ENCODE measurements at regions not wholly inside any gene's neighbourhood (a gene's known extent, or its start where the extent isn't known, plus 50 kb on each side); places are given as distances from the start of the nearest gene placed in this dataset.
"Not testable (repeated sequence)": the region's sequence is repeated elsewhere in the genome, so short reads cannot be mapped to it uniquely, and the experiment has no call there.

GRCh38 chr1:222975472-222976122, 160.8 kb downstream of the DISP1 start:
- H3K9me3 Mint-ChIP-seq: no peaks in the 10 kb centered on the region
- intact Hi-C loops (cut with micrococcal nuclease): no loop called here
- DNase-seq: no peak
- H3K27ac Mint-ChIP-seq: no peak overlapping the region
- H3K4me3 Mint-ChIP-seq: no peak overlapping the region
- no peaks in the 10 kb centered on the region for H3K36me3 Mint-ChIP-seq (ENCODE audit: low read depth)
- H3K4me1 Mint-ChIP-seq: no peaks in the 10 kb centered on the region
- no peaks in the 10 kb centered on the region for H3K27me3 Mint-ChIP-seq

GRCh38 chr1:222976453-222976852, 161.6 kb downstream of the DISP1 start:
- H3K9me3 Mint-ChIP-seq: no peaks in the 10 kb centered on the region
- DNase-seq: no peak
- H3K4me1 Mint-ChIP-seq: no peaks in the 10 kb centered on the region
- no peak overlapping the region for H3K4me3 Mint-ChIP-seq
- H3K36me3 Mint-ChIP-seq (ENCODE audit: low read depth): no peaks in the 10 kb centered on the region
- no peaks in the 10 kb centered on the region for H3K27me3 Mint-ChIP-seq
- intact Hi-C loops (cut with micrococcal nuclease): no loop called here
- H3K27ac Mint-ChIP-seq: no peak overlapping the region

GRCh38 chr1:222977294-222977693, 162.5 kb downstream of the DISP1 start:
- H3K27ac Mint-ChIP-seq; DNase-seq; H3K4me1 Mint-ChIP-seq; H3K4me3 Mint-ChIP-seq; H3K27me3 Mint-ChIP-seq; intact Hi-C loops (cut with micrococcal nuclease); H3K9me3 Mint-ChIP-seq; H3K36me3 Mint-ChIP-seq (ENCODE audit: low read depth): not testable (repeated sequence)

DNA sequence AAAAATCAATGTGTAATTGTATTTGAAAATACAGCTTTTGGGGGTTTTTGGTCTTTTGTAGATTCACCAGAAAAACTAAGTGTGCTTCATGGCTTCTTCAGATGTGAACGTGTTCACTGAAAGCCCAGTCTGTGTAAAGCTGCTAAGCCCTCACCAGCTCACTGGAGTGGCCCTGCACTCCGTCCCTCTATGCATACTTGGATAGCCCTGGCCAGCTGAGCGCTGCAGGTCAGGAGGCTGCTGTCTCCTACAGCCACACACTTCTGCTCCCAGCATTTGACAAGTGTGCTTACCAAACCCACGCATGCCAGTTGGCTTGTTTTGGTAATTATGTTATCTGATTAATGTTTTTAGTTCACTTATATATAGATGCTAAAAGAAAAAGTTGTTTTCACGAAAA, 163.5 kb downstream of the TLR5 start:
- intact Hi-C loops (cut with micrococcal nuclease): no loop called here
- H3K27ac Mint-ChIP-seq: no peak overlapping the region
- no peak overlapping the region for H3K4me3 Mint-ChIP-seq
- H3K4me1 Mint-ChIP-seq: no peaks in the 10 kb centered on the region
- DNase-seq: no peak
- no peaks in the 10 kb centered on the region for H3K27me3 Mint-ChIP-seq
- no peaks in the 10 kb centered on the region for H3K36me3 Mint-ChIP-seq (ENCODE audit: low read depth)
- H3K9me3 Mint-ChIP-seq: no peaks in the 10 kb centered on the region

- intact Hi-C loops (cut with micrococcal nuclease): no loop called here
- no peaks in the 10 kb centered on the region for H3K9me3 Mint-ChIP-seq
- no peaks in the 10 kb centered on the region for H3K36me3 Mint-ChIP-seq (ENCODE audit: low read depth)
- no peaks in the 10 kb centered on the region for H3K27me3 Mint-ChIP-seq
- DNase-seq: no peak
- H3K27ac Mint-ChIP-seq: no peak overlapping the region
- no peak overlapping the region for H3K4me3 Mint-ChIP-seq
- no peaks in the 10 kb centered on the region for H3K4me1 Mint-ChIP-seq
Measured at GRCh38 chr1:222987674-222988076, 155.4 kb downstream of the TLR5 start.

DNA sequence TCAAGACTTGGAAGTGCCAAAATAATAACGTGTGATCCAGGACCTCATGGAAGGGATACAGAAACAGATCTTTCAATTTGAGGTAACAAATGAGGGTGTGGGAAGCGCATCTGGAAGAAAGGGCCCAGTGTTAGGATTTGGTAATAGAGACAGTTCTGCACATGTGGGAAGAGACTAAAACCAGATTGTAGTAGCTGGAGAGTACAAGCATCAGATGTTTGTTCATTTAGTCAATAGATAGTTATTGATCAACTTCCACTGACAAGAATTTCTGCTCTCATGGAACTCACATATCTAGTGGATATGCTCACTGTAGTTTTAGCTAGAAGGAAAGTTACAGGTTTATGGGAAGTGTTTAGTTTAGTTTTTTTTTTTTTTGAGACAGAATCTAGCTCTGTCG, 153.6 kb downstream of the TLR5 start:
- H3K27ac Mint-ChIP-seq: no peak overlapping the region
- no peak overlapping the region for H3K4me3 Mint-ChIP-seq
- H3K4me1 Mint-ChIP-seq: no peaks in the 10 kb centered on the region
- no peaks in the 10 kb centered on the region for H3K9me3 Mint-ChIP-seq
- DNase-seq: no peak
- H3K27me3 Mint-ChIP-seq: no peaks in the 10 kb centered on the region
- intact Hi-C loops (cut with micrococcal nuclease): no loop called here
- no peaks in the 10 kb centered on the region for H3K36me3 Mint-ChIP-seq (ENCODE audit: low read depth)

DNA sequence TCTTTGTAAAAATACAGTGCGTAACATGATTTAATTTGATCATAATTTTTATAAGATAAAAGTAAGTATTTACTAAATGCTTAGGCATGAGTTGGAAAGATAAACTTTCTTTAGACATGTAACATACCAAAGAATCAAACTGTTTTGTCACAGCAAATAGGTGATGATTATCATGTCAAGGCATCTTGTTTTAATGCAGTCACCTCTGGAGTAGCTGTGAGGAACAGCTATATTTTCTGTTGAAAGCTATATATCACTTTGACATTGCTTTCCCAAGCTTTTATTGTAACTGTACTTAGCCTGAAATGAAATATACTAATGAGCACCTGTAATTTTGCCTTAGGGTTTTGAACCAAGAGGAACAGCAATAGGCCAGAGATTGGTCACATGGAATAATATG, 151.9 kb downstream of the TLR5 start:
- intact Hi-C loops (cut with micrococcal nuclease): no loop called here
- no peak overlapping the region for H3K4me3 Mint-ChIP-seq
- H3K27ac Mint-ChIP-seq: no peak overlapping the region
- DNase-seq: no peak
- H3K4me1 Mint-ChIP-seq: no peaks in the 10 kb centered on the region
- no peaks in the 10 kb centered on the region for H3K27me3 Mint-ChIP-seq
- H3K9me3 Mint-ChIP-seq: no peaks in the 10 kb centered on the region
- H3K36me3 Mint-ChIP-seq (ENCODE audit: low read depth): no peaks in the 10 kb centered on the region

- no peaks in the 10 kb centered on the region for H3K4me1 Mint-ChIP-seq
- H3K27ac Mint-ChIP-seq: no peak overlapping the region
- H3K36me3 Mint-ChIP-seq (ENCODE audit: low read depth): no peaks in the 10 kb centered on the region
- DNase-seq: no peak
- intact Hi-C loops (cut with micrococcal nuclease): no loop called here
- H3K9me3 Mint-ChIP-seq: no peaks in the 10 kb centered on the region
- no peak overlapping the region for H3K4me3 Mint-ChIP-seq
- H3K27me3 Mint-ChIP-seq: no peaks in the 10 kb centered on the region
Measured at GRCh38 chr1:222991908-222992307, 151.1 kb downstream of the TLR5 start.

- Mint-ChIP-seq H3K27me3 (no peaks in the 10 kb centered on the region), H3K27ac (no peak overlapping the region), H3K4me1 (no peaks in the 10 kb centered on the region), H3K9me3 (no peaks in the 10 kb centered on the region), H3K36me3 (ENCODE audit: low read depth) (no peaks in the 10 kb centered on the region), H3K4me3 (no peak overlapping the region)
- DNase-seq: no peak
- intact Hi-C loops (cut with micrococcal nuclease): no loop called here
Measured at GRCh38 chr1:222994511-222995235, 148.4 kb downstream of the TLR5 start.

DNA sequence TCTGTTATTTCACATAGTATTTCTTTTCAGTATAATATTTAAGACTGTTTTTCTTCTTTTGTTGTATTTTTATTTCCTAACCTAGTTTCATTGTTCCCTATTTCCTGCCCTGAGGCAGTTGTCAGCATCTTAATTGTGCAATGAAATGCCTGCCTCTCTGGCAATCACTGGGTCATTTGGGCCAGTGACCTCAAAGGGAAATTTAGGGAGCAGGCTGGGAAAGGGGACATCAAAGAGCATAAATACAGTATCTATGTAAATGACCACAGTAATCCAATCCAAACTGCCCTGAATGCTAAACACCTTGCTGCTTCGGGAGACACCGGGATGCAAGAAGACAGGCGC, 147.8 kb downstream of the TLR5 start:
- no peaks in the 10 kb centered on the region for H3K36me3 Mint-ChIP-seq (ENCODE audit: low read depth)
- intact Hi-C loops (cut with micrococcal nuclease): no loop called here
- H3K4me3 Mint-ChIP-seq: no peak overlapping the region
- H3K9me3 Mint-ChIP-seq: no peaks in the 10 kb centered on the region
- no peaks in the 10 kb centered on the region for H3K27me3 Mint-ChIP-seq
- no peaks in the 10 kb centered on the region for H3K4me1 Mint-ChIP-seq
- DNase-seq: no peak
- H3K27ac Mint-ChIP-seq: no peak overlapping the region

DNA sequence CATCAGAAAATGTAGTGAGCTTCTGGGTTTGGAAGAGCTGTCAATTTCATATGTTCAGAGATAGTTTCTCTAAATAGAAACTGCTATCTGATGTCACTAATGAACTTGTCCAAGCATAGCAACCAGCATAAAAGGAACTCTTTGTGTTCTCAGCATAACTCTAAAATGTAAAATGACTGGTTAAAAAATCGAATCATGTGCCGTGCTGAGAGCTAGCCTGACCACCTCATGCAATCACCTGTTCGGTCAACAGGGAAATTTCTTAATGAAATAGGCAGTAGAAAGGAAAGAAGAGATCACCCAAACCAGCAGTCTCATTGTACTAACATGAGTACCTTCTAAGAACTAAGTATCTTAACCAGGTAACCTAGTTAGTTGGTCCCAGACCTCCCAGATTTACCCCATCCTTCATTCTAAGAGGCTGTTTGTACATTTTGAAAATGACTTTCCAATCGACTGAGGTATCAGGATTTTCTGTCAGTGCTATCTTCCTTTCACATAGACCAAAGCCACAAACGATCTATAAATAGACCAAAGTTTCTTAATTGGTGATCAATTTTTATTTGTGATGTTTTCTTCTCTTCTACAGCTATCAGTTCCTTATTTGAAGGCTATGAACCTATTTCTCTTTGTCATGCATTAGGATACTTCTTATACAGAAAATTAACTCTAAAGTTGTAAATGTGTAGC, 147.3 kb downstream of the TLR5 start:
- no peaks in the 10 kb centered on the region for H3K9me3 Mint-ChIP-seq
- H3K36me3 Mint-ChIP-seq (ENCODE audit: low read depth): no peaks in the 10 kb centered on the region
- H3K4me1 Mint-ChIP-seq: no peaks in the 10 kb centered on the region
- H3K27ac Mint-ChIP-seq: no peak overlapping the region
- no peak for DNase-seq
- no peaks in the 10 kb centered on the region for H3K27me3 Mint-ChIP-seq
- intact Hi-C loops (cut with micrococcal nuclease): no loop called here
- no peak overlapping the region for H3K4me3 Mint-ChIP-seq

GRCh38 chr1:222996310-222996975, 146.6 kb downstream of the TLR5 start:
- no peak overlapping the region for H3K27ac Mint-ChIP-seq
- no peaks in the 10 kb centered on the region for H3K9me3 Mint-ChIP-seq
- H3K4me1 Mint-ChIP-seq: no peaks in the 10 kb centered on the region
- no peak overlapping the region for H3K4me3 Mint-ChIP-seq
- no peaks in the 10 kb centered on the region for H3K36me3 Mint-ChIP-seq (ENCODE audit: low read depth)
- H3K27me3 Mint-ChIP-seq: no peaks in the 10 kb centered on the region
- intact Hi-C loops (cut with micrococcal nuclease): no loop called here
- DNase-seq: no peak

- Mint-ChIP-seq H3K27ac (no peak overlapping the region), H3K27me3 (no peaks in the 10 kb centered on the region), H3K9me3 (no peaks in the 10 kb centered on the region), H3K4me1 (no peaks in the 10 kb centered on the region), H3K4me3 (no peak overlapping the region), H3K36me3 (ENCODE audit: low read depth) (no peaks in the 10 kb centered on the region)
- no peak for DNase-seq
- intact Hi-C loops (cut with micrococcal nuclease): no loop called here
Measured at GRCh38 chr1:223000632-223001031, 142.4 kb downstream of the TLR5 start.

Measured in activated CD4-positive, alpha-beta T cell treated with anti-CD3 and anti-CD28 coated beads, Interleukin-2, amount 10 ng/mL, durations not matched to agents 24 days and 14 days (primary cell).